GM20000 (cell line): ENCODE measurements at regions not wholly inside any gene's neighbourhood (a gene's known extent, or its start where the extent isn't known, plus 50 kb on each side); places are given as distances from the start of the nearest gene placed in this dataset.

Experiments
- DNase-seq: peaks from one replicate; pipeline ENCODE4 v3.0.0; 2012; ENCODE audit warnings: low spot score
- CTCF ChIP-seq: IDR thresholded peaks from 2 replicates; pipeline ENCODE4 v1.5.1; 2012; ENCODE audit warnings: mild to moderate bottlenecking, control low read depth; ENCODE audit errors: extremely low read depth, missing control alignments

- TF ChIP-seq CTCF = no peak
- DNase-seq = no peak
Observed at GRCh38 chr18:24942144-24942543, 409.8 kb downstream of the ZNF521 start.

GRCh38 chr18:24947521-24948305 is 404.3 kb downstream of the ZNF521 start:
- DNase-seq = no peak
- no peak for TF ChIP-seq CTCF

GRCh38 chr18:24949908-24950307 is 402.1 kb downstream of the ZNF521 start:
- no peak for TF ChIP-seq CTCF
- no peak for DNase-seq

- TF ChIP-seq CTCF = no peak
- DNase-seq = no peak
Observed at GRCh38 chr18:24954341-24954740, 397.6 kb downstream of the ZNF521 start.

- no peak for TF ChIP-seq CTCF
- DNase-seq = no peak
Observed at GRCh38 chr18:24958001-24958400, 394.0 kb downstream of the ZNF521 start.

GRCh38 chr18:24959051-24959476 is 392.9 kb downstream of the ZNF521 start:
- DNase-seq = no peak
- TF ChIP-seq CTCF = no peak

- no peak for TF ChIP-seq CTCF
Observed at GRCh38 chr18:24964216-24964615, 387.8 kb downstream of the ZNF521 start.

More at GRCh38 chr18:24964216-24964615, 387.8 kb downstream of the ZNF521 start:
- no peak for DNase-seq
